Psoas muscle (tissue), 7 donors: ENCODE measurements at regions not wholly inside any gene's neighbourhood (a gene's known extent, or its start where the extent isn't known, plus 50 kb on each side); places are given as distances from the start of the nearest gene placed in this dataset.

Experiments used
- ATAC-seq, 4 donors: fragments of 200-7000 bp; cut with Tn5 transposase; one replicate each; pipeline ENCODE4 v1.9.1; 2020; ENCODE audit warnings: moderate library complexity in 3 of 4, mild to moderate bottlenecking in 2 of 4
- DNase-seq, 2 donors: peaks; one replicate each; pipeline ENCODE4 v3.0.0-alpha.2; 2020
- H3K27ac ChIP-seq: fragments of 200-600 bp; one replicate; pipeline ENCODE4 v1.8.0; 2022
- H3K27me3 ChIP-seq, 3 donors: fragments of 200-600 bp in 1 of 3; one replicate each; pipeline versions ENCODE4 v1.6.1 to v1.8.0; 2013 to 2022; ENCODE audit warnings: low read length in 2 of 3, mild to moderate bottlenecking in 2 of 3, moderate library complexity in 1 of 3; ENCODE audit not compliant: insufficient read depth in 3 of 3
- H3K36me3 ChIP-seq, 2 donors: fragments of 200-600 bp in 1 of 2; one replicate each; pipeline versions ENCODE4 v1.6.1 to v1.8.0; 2013 to 2022; ENCODE audit warnings: low read depth in 1 of 2, mild to moderate bottlenecking in 1 of 2, moderate library complexity in 1 of 2; ENCODE audit not compliant: insufficient read depth in 1 of 2
- H3K4me1 ChIP-seq: fragments of 200-600 bp; one replicate; pipeline ENCODE4 v1.8.0; 2022
- H3K4me3 ChIP-seq: fragments of 200-600 bp; one replicate; pipeline ENCODE4 v1.8.0; 2022; ENCODE audit warnings: mild to moderate bottlenecking
- H3K9me3 ChIP-seq: fragments of 200-600 bp; one replicate; pipeline ENCODE4 v1.8.0; 2022
- CTCF ChIP-seq: fragments of 200-600 bp; IDR thresholded peaks from one replicate; pipeline ENCODE4 v1.8.0; 2022; ENCODE audit warnings: antibody characterized with exemption
- WGBS, 3 donors: extraction: QIAGEN DNeasy Blood & Tissue Kit; methylation state at CpG; one replicate each; pipeline versions ENCODE4 v1.1.6 to v1.1.7; 2013; 5-methylcytosine and 5-hydroxymethylcytosine counted together
- intact Hi-C, 2 donors: fragments of 100-400 bp; cut with DNase I; formaldehyde crosslinking; loops; one replicate each; pipeline versions ENCODE4 v1.11.0 to v1.14.2; 2022
- donor health status: healthy with polysubstance abuse.
- donor health status: DM: no; HTN: no; CAD: no; lungs with moderate emphysema.
- donor health status: Bipolar disorder and iron deficiency.
- donor health status: healthy.
- donor health status: DM: yes; HTN: yes; CAD: no.
- donor health status: DM: no; HTN: no; CAD: no.
- donor health status: DM: yes; HTN: yes; CAD: no.

GRCh38 chr2:43054367-43054766 is 172.0 kb downstream of the ZFP36L2 start:
- Histone ChIP-seq H3K27me3 (no peaks in the 10 kb centered on the region), H3K27ac (no peak overlapping the region), H3K9me3 (no peaks in the 10 kb centered on the region), H3K4me1 (peaks cover 6% of the 10 kb centered on the region), H3K4me3 (no peak overlapping the region), H3K36me3 (no peaks in the 10 kb centered on the region)
- TF ChIP-seq CTCF = no peak
- ATAC-seq = no peak
- no peak for DNase-seq
- 31 to 32% (median 32%) methylated on average over 7 of the region's 7 CpGs for WGBS, 3 donors
- intact Hi-C loops = no loop called here

- WGBS, 3 donors = 94 to 100% (median 98%) methylated on average over 1 of the region's 1 CpG
- Histone ChIP-seq H3K4me1 (no peaks in the 10 kb centered on the region), H3K9me3 (no peaks in the 10 kb centered on the region), H3K36me3 (no peaks in the 10 kb centered on the region), H3K27ac (no peak overlapping the region), H3K27me3 (no peaks in the 10 kb centered on the region), H3K4me3 (no peak overlapping the region)
- ATAC-seq (no peak), DNase-seq (no peak)
- no peak for TF ChIP-seq CTCF
- intact Hi-C loops = no loop called here
These were observed 173.5 kb downstream of the ZFP36L2 start for GRCh38 chr2:43052944-43053306.

GRCh38 chr2:43052204-43052943 is 174.0 kb downstream of the ZFP36L2 start:
- 91 to 95% (median 93%) methylated on average over 3 of the region's 3 CpGs for WGBS, 3 donors
- no peak for ATAC-seq
- Histone ChIP-seq H3K9me3 (no peaks in the 10 kb centered on the region), H3K27ac (no peak overlapping the region), H3K4me1 (no peaks in the 10 kb centered on the region), H3K27me3 (no peaks in the 10 kb centered on the region), H3K36me3 (no peaks in the 10 kb centered on the region), H3K4me3 (no peak overlapping the region)
- intact Hi-C loops = no loop called here
- no peak for TF ChIP-seq CTCF
- DNase-seq = no peak

GRCh38 chr2:43051338-43051737 is 175.1 kb downstream of the ZFP36L2 start:
- H3K36me3 ChIP-seq = no peaks in the 10 kb centered on the region
- H3K4me3 ChIP-seq = no peak overlapping the region
- intact Hi-C loops = no loop called here
- no peak for TF ChIP-seq CTCF
- H3K9me3 ChIP-seq = no peaks in the 10 kb centered on the region
- peaks cover 2% of the 10 kb centered on the region for H3K4me1 ChIP-seq
- 81 to 85% (median 83%) methylated on average over 8 of the region's 8 CpGs for WGBS, 3 donors
- ATAC-seq (no peak), DNase-seq (peak in 1 of 2 donors; percentile 34)
- no peak overlapping the region for H3K27ac ChIP-seq
- no peaks in the 10 kb centered on the region for H3K27me3 ChIP-seq

GRCh38 chr2:43050866-43051265 is 175.5 kb downstream of the ZFP36L2 start:
- H3K4me3 ChIP-seq = no peak overlapping the region
- 42 to 57% (median 45%) methylated on average over 5 of the region's 5 CpGs for WGBS, 3 donors
- H3K9me3 ChIP-seq = no peaks in the 10 kb centered on the region
- ATAC-seq = no peak
- DNase-seq = peak in 1 of 2 donors; percentile 42
- intact Hi-C loops = no loop called here
- H3K4me1 ChIP-seq = peaks cover 7% of the 10 kb centered on the region
- H3K27ac ChIP-seq = no peak overlapping the region
- TF ChIP-seq CTCF = no peak
- H3K36me3 ChIP-seq = no peaks in the 10 kb centered on the region
- H3K27me3 ChIP-seq = no peaks in the 10 kb centered on the region
